HG03159 (cell line): ENCODE measurements at regions not wholly inside any gene's neighbourhood (a gene's known extent, or its start where the extent isn't known, plus 50 kb on each side); places are given as distances from the start of the nearest gene placed in this dataset.
A peak's percentile ranks its signal among the peaks of the same experiment; 100 is the strongest.
"Not testable (repeated sequence)": the region's sequence is repeated elsewhere in the genome, so short reads cannot be mapped to it uniquely, and the experiment has no call there.

Experiments
- ATAC-seq: cut with Tn5 transposase; IDR thresholded peaks from one replicate; pipeline ENCODE4 v1.9.1; 2021; ENCODE audit warnings: mild to moderate bottlenecking, moderate library complexity; ENCODE audit not compliant: unreplicated experiment

DNA sequence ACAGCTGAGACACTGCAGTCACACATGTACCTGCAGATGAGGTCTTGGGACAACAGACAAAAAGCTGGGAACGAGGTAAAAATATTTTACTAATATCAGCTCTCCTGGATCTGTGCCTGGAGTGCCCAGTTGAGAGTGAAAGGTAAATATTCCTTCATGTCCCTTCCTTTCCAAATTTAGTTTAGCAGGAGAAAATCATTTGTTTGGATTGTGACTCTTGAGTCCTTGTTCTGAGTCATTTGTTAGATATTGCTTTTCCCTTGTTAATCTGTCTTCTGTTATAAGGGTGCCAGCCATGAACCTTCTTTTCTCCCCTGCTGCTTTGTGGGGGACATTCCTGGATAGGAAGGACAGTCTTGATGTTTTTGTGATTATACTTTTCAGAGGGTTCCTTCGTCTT lies 329.2 kb downstream of the DSC3 start:
- no peak for ATAC-seq

DNA sequence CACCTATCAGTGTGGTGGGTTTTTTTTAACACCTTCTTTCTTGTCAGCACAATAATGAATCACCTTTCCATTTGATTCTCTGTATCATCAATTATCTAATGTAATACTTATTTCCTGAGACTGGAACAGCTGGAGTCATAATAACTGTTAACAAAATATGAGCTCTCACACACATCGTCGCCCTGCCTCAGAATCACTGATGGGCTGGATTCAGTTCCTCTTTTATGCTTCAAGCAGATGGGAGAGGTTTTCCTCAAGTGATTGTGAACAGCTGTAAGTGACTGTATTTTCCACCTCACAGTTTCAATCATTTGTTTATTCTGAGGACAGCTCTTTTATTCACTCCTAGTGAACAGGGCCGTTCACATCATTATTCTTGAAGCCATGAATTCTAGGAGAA lies 330.2 kb downstream of the DSC3 start:
- ATAC-seq, result peak; percentile 78

DNA sequence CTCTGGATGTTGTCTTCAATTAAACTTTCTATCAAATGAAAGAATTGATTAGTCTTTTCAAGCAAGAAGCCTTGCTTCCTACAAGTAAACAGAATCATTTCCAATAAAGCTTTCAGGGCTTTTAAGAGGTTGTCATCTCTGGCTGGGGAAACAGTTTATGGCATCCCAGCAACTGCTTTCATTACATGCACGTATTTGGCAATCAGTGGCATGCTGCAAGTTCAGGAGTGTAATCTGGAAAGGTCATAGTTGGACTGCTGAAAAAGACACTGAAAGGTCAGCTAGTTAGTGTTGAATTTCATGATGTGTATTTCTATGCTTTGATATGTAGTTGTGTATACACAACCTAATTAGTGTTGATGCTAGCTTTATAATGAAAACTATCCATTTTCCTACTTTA lies 332.9 kb downstream of the DSC3 start:
- no peak for ATAC-seq

DNA sequence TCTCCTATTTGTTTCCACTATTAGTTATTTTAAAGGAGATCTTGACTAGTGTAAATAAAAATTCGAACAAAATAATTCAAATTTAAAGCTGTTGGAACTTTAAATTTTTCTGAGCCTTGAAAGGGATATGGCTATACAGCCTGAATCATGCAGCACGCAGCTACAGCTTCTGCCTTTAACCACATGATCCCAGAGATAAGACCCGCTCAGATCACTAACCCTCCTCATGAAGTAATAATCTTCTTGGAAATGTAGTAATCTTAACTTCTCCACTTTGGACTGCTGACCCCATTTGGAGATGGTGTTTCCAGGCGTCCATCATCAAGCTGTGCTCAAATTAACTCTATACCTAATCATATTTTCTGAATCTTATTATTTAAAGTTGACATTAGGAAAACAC lies 336.6 kb downstream of the DSC3 start:
- no peak for ATAC-seq

DNA sequence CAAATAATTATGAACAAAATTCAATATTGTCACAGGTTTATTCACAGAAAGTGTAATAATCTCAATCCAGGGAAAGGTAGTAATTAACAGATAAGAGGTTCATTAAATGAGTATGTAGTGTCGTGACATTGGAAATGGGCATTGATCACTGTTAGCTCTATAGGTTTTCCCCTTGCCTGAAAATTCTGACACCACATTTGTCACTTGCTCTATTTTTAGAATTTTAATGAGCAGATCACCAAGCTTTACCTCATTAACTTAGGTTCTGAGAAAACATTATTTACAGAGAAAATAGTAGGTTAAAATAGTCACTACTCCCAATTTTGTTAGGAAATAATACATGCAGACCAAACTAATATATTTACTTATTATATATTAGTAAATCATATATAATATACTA lies 344.0 kb downstream of the DSC3 start:
- no peak for ATAC-seq

DNA sequence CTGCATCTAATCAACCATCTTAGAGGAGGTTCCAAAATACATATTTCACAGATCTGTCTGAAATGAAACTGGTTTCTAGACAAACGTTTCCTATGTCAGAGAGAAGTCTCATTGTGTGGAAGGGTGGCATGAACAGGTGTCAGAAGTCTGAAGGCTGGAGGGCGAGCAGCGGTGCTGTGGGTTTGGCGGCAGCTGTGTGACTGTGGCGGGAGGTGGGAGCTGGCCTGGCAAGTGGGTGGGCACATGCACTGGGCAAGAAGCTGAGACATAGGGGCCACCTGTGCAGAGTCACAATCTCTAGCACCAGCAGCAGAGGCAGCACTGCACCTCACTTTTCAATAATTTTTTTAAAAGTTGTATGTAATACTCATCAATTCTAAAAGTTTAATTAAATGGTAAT lies 346.3 kb downstream of the DSC3 start:
- ATAC-seq, result no peak

DNA sequence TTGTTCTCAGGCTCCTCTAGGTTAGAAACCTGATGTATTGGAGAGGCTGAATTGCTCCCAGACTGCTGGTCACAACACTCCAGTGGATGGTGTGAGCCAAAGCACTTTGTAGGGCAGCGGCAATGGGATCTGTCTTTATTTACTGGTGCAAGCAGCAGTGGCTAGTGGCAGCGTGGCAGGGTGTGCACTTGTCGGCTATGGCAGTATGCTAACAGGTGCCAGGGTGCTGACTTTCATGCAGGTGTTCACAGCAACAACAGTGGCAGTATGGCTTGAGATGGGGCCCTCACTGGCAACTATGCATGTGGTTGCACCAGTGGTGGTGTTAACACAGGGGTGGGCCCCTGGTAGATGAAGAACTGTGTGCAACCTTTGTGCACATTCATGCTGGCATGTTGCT lies 347.8 kb downstream of the DSC3 start:
- ATAC-seq, result no peak

DNA sequence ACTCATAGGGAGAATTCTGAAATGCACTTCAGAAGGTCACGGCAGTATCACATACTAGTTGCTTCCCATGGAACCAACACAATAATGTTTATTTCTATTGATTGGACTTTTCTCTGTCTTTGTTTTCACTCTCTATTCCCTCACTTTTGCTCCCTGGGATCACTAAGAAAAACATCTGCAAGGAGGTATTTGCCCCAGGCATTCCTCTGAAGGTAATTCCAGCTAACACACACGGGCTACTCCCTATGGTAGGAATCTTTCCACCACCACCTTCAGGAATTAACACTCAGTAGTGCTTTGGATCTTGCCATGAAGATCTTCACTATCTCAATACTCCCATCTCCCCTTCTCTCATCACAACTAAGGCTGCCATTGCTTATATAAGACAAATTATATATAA lies 353.3 kb downstream of the DSC3 start:
- ATAC-seq, result no peak

DNA sequence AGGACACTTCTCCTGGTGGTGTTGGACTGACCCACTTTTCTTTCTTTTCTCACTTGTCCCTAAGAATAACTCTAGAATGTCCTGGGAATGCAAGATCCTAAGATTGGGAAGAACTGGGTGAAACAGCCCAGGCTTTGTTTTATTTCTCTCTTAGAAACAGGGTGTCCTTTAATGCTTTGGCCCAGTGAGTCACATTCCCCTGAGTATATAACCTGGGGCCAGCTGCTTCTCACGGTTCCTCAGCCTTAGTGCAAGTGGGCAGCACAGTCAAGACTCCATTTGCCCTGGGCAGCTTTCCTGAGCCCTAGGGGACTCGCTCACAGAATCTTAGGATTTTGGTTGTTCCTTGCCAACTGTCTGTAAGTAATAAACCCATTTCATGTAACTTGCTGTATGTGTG lies 355.0 kb downstream of the DSC3 start:
- no peak for ATAC-seq

DNA sequence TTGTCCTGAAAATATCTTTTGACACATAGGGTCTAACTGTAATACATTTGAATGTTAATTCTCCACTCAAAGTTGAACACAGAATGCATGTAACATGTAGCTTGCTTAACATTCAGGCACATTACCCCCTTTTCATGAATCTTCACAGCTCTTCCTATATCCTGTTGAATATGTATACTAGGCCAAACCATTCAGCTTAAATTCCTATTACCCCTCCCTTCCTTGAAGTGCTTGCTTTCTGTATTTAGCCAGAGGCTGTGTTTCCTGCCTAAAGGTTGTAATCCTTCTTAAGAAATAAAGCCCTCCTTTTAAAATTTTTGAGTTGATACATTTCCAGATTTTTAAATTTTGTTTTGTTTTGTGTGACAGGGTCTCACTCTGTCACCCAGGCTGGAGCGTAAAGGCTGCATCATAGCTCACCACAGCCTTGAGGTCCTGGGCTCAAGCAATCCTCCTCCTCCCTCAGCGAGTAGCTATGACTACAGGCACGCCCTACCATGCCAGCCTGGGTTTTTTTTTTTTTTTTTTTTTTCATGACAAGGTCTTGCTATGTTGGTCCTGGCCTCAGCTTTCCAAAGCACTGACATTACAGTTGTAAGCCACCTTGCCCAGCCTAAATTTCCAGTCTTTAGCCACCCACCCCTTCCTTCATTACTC lies 357.6 kb downstream of the DSC3 start:
- ATAC-seq, result no peak

DNA sequence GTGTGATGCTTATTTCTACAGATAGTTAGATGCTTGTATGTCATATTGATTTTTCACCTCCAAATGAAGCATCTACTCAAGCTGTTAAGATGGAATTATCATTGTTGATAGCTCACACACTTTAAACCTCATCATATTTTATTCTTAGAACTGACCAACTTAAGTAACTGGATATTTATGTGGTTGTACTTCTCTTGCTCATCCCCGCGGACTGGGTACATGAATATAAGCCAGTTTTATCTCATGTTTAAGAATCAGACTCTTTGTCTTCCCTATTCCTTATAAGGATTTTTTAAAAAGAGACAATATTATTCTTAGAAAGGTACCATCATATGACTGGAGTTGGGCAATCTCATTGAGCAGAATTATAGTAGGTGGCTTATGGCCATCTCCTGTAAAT lies 358.7 kb downstream of the DSC3 start:
- no peak for ATAC-seq

DNA sequence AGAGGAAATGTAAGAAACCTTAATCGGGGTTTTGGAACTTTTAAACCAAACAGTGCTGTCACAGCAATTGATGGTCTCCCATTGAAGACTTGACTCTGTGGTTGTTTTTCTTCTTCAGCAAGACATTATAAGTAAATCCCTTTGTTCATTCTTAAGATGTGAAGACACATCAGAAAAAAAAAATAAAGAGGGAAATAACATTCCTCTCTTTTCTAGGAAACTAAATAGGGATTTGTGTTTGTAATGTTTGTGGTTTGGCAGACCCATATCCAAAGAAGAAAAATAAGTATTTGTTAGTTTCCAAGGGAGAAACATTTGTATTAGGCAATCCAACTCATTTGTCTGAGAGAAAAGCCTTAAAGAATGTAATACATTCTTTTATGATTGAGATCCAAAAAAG lies 359.9 kb downstream of the DSC3 start:
- ATAC-seq, result no peak

DNA sequence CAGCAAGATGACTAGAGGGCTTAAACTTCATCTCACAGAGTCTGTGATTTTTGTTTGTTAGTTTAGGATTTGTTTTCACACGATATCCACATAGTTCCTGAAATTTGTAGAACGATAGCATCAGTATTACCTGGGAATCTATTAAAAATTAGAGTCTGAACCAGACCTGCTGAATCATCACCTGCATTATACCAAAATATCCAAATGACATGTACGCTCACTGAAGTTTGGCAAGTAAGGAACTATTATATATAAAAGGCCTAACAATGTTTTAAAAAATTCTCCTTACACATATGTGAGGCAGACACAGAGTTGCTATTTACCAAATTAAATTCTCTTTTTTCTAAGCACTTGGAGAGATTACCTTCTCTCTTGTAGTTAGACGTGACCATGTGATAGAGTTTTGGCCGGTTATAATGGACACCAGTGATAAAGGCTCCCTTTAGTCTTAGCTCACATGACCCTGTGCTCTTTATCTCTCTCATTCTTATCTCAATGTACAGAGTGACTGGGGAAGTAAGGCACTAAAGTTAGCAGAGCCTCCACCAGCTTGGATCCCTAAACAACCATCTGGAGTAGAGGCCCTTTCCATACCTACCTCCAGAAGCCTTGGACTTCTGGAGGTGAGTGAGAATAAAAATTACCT lies 363.1 kb downstream of the DSC3 start:
- no peak for ATAC-seq

DNA sequence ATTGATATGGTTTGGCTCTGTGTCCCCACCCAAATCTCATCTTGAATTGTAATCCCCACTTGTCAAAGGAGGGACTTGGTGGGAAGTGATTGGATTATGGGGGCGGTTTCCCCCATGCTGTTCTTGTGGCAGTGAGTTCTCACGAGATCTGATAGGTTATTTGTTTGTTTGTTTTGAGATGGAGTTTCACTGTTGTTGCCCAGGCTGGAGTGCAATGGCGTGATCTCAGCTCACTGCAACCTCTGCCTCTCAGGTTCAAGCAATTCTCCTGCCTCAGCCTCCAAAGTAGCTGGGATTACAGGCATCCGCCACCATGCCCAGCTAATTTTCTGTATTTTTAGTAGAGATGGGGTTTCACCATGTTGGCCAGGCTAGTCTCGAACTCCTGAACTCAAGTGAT lies 364.7 kb downstream of the DSC3 start:
- ATAC-seq, result not testable (repeated sequence)

DNA sequence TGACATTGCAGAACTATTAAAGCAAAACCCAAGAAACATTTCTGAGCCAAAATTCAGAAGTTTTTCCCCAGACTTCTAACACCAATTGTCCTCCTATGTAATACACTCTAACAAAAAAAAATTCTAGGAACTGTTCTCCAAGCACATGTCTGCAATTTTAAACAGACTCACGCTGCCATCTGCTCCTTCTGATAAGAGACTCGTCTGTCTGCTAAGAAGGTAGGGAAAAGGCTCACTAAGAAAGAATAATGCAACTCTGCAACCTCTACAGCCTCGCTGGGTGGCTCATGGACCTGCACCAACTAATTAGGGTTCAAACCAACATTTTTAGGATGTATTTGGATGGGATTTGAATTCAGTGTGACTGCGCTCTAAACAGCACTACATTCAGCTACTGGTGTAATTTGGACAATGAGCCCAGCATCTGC lies 366.5 kb downstream of the DSC3 start:
- no peak for ATAC-seq

DNA sequence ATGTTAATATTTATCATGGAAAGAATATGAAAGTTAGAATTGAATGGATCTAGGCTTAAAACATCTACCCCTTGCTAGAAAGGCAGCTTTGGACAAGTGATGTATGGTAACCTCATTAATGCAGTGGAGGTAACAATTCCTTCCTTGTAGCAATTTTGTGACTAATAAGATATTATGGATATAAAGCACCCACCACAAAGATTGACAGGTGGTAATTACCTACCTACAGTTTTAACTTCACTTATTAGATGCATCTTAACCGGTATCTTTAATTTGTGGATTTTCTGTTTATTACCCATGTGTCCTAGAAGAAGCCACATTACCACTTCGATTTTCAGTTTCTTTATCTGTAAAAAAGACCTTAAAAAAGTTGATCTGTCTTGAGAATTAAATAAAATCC lies 367.0 kb downstream of the DSC3 start:
- no peak for ATAC-seq

DNA sequence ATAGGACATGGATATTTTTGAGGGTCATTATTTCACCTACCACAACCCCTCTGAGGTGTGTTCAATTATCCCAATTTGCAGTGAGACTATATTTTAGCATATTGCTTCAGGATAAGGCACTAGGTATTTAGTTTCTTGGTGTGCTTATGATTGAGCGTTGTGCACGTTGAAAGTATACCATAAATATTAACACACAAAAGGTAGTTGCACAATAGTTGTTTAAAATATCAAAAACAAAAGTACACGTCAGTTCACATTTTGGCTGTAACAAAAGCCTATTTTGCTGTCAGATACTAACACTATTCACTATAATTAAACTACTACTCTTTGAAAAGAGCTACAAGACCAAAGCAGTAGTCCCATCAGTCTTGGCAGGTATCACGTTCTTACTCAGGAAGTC lies 367.5 kb downstream of the DSC3 start:
- no peak for ATAC-seq

DNA sequence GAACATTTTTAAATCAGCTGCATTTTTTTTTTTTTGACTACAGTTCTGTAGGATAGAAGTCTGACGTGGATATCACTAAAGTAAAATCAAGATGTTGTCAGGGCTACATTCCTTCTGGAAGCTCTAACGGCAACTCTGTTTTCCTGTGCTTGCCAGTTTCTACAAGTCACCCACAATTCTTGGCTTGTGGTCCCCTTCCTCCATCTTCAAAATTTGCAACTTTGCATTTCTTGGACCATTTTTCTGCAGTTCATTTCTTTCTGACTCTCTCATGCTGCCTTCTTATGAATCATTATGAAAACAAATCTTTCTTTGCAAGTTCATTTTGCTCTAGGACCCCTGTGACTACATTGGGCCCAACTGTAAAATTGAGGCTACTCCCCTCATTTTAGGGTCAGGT lies 367.9 kb downstream of the DSC3 start:
- ATAC-seq, result no peak

DNA sequence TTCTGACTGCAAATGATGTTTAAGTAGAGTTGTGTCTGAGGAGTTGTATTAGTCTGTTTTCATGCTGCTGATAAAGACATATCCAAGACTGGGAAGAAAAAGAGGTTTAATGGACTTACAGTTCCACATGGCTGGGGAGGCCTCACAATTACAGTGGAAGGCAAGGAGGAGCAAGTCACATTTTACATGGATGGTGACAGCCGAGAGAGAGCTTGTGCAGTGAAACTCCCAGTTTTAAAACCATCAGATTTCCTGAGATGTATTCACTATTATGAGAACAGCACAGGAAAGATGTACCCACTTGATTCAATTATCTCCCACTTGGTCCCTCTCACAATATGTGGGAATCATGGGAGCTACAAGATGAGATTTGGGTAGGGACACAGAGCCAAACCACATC lies 370.1 kb downstream of the DSC3 start:
- not testable (repeated sequence) for ATAC-seq

DNA sequence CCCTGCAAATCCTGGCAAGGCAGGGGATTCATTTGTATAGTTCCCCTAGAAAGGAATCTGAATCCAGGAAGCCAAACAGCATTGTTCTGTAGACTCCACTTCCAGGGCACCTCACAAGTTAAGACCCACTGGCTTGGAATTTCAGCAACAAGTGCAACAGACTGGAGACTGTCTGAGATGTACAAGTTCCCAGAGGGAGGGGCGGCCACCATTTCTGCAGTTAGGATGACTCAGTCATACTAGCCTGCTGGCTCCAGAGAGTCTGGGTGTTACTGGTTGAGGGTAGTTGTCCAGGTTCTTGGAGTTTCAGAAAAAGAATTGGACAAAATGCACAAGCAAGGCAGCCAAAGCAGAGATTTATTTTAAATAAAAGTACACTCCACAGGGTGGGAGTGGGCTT lies 384.2 kb downstream of the DSC3 start:
- no peak for ATAC-seq

DNA sequence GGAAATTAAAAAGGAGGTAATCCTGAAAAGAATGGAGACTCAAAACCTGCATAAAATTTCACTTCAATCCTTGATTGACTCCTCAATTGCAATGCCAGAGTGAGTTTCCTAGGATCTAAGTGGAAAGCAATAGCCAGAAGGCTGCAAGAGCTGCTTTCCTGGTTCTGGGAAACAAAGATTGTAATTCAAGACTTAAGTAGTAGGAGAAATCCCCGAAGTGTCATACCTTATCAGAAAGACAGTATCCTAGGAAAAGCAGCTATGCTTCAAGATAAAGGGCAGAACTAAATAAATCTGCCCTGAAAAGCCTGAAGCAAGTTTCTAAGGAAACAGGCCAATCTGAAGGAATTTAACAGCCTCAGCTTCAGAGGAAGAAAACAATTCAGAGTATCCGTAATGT lies 390.2 kb downstream of the DSC3 start:
- ATAC-seq, result no peak

DNA sequence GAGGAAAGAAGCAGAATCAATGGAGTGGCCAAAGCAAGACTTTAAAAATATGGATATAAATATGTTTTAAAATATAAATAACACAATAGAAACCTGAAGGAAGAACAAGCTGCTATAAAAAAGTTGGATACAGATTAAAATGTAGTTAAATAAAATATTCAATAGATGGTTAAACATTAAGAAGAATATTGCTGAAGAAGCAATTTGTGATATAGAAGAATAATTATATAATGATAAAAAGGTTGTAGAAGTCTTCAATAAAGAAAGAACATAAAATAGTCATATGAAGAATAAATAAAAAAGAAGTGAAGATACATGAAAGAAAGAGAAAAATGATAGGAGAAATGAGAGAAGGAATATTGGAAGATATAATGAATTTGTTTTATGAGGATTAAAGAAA lies 392.0 kb downstream of the DSC3 start:
- ATAC-seq, result no peak

DNA sequence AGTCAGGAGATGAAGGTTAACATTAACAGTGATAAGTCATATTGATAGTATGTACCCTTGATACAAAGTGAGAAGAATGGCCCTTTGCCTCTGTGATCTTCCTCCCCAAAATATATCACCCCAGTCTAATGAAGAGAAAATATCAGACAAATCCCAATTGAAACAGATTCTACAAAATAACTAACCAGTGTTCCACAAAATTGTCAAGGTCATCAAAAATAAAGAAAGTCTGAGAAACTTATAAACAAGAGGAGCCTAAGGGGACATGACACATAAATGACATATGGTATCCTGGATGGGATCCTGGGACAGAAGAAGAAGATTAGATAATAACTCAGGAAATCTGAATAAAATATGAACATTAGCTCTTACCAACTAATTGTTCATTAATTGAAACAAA lies 398.4 kb downstream of the DSC3 start:
- ATAC-seq, result no peak
